GM12872 (cell line): ENCODE measurements at regions not wholly inside any gene's neighbourhood (a gene's known extent, or its start where the extent isn't known, plus 50 kb on each side); places are given as distances from the start of the nearest gene placed in this dataset.

ENCODE experiments used
- TF ChIP-seq, protein P1 (sequence below): IDR thresholded peaks from 3 replicates; pipeline ENCODE4 v1.5.1; 2011; ENCODE audit warnings: low read depth, mild to moderate bottlenecking, low read length, moderate library complexity; ENCODE audit not compliant: insufficient read depth

DNA sequence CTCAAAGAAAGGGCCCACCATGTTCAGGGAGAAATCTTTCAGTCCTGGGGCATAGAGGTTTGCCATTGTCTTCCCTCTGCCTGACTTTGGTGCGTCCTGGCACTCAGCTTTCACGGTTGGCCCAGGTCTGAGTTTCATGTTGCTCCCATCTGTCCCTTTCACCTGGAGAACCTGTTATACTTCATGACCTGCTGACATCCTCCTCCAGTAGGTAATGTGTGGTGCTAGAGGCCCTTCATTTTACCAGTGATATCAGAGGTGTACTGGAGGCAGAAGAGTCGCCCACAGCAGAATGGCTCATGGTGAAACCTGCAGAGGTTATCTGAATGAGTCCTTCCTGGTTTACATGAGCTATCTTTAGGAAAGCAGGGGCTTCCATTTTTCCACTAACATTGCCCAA is 128.8 kb upstream of the DLX2 start:
- TF ChIP-seq, protein P1, sequence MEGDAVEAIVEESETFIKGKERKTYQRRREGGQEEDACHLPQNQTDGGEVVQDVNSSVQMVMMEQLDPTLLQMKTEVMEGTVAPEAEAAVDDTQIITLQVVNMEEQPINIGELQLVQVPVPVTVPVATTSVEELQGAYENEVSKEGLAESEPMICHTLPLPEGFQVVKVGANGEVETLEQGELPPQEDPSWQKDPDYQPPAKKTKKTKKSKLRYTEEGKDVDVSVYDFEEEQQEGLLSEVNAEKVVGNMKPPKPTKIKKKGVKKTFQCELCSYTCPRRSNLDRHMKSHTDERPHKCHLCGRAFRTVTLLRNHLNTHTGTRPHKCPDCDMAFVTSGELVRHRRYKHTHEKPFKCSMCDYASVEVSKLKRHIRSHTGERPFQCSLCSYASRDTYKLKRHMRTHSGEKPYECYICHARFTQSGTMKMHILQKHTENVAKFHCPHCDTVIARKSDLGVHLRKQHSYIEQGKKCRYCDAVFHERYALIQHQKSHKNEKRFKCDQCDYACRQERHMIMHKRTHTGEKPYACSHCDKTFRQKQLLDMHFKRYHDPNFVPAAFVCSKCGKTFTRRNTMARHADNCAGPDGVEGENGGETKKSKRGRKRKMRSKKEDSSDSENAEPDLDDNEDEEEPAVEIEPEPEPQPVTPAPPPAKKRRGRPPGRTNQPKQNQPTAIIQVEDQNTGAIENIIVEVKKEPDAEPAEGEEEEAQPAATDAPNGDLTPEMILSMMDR = no peak

DNA sequence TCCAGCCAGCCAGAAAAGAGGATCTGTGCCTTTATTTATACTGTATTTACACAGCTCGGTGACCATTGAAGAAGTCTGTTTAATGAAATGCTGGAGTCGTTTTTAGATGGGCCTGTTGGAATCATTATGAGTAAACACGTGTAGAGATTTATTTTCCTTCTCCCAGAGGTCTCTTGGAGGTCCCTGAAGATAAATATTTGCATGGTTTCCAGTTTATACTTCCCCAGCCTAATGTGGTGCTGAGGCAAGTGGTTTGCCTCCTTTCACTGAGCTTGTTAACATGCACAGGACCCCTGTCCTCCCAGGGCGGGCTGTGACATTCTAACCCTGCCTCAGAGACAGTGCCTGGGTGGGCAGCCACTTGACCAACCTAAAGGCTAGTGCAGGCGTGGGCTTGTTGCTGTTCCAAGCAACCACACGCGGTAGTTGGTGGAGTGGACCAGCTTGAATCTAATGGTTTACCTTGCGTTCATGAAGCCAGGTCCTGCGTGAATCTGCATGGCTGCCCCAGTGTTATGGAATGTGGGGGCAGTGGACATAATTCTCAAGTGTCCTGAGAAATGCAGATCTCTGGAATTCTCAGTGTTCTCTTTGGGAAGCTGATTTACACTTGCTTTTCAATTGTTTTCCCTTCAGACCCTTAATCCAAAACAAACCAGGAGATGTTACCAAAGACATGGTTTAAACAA is 130.2 kb upstream of the DLX2 start:
- TF ChIP-seq, protein P1 = no peak

DNA sequence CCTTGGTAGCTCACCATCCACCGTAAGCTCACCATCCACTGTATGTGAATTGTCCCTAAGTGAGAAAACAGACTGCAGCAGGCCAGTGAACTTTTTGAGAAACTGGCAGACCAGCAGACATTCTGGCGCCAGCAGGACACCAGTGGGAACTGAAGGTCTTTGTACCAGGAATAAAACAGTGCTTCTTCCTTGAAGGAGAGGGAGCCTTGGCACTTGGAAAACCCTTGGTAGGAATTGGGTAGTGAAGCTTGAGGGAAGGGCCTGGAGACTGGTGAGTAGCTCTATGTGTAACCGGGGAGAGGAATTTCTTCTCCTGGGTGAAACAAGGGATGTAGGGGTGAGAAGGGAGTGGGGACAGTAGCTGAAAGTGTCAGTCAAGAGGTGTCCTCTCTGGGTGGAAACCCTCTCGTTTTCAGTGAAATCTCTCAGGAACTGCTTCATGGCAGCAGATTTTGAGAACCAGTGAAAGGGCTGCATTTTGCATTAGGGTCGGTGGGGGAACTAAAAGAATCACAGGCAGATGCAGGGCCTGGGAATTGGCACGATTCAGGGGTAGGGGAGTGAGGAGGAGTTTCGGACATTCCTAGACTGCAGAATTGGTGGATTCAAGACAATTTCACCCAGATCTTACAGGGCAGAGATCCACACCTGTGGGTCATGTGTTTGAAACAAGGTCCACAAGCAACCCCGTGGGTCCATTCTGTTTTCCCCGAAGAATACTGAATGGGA is 131.5 kb upstream of the DLX2 start:
- TF ChIP-seq, protein P1 = no peak

DNA sequence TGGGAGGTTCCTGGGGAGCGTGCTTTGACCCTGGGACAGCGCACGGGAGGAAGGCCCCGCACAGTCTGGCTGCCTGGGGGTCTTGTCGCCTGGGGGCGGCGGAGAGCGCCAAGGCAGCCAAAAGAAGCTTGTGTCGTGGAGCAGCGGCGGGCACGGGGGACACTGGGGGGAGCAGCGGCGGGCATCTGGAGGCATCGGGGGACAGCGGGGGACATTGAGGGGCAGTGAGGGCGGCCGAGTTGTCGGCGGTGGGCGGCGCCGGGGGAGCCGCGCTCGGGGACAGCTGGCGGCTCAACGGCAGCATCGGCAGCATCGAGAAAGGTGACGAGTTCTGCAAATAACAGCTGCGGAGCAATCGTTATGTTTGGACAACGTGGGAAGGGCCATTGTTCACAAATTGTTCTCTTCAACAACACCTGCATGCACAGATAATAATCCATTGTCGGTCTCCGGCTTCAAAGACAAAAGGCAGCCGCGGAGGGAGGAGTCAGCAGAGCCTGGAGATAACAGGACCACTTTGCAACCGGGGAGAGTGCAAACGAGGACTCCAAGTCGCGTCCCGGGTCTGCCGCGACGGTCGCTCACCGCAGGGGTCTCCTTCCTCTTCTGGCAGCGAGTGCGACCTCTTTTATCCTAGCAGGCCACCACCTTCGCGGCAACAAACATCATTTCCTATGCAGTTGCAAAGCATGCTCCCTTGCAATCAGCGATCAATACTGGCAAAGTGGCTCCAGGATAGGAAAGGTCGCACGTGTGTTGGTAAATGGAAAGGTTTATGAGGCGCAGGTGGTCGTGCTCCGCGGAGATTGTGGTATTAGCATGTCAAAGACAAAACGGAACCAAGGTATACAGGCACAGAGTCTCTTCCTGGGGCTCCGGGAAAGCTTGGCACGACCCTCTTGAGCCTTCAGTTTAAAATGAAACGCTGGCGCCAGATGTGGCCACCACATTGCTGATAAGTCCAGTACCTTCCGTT is 132.3 kb upstream of the DLX2 start:
- TF ChIP-seq, protein P1 = no peak

DNA sequence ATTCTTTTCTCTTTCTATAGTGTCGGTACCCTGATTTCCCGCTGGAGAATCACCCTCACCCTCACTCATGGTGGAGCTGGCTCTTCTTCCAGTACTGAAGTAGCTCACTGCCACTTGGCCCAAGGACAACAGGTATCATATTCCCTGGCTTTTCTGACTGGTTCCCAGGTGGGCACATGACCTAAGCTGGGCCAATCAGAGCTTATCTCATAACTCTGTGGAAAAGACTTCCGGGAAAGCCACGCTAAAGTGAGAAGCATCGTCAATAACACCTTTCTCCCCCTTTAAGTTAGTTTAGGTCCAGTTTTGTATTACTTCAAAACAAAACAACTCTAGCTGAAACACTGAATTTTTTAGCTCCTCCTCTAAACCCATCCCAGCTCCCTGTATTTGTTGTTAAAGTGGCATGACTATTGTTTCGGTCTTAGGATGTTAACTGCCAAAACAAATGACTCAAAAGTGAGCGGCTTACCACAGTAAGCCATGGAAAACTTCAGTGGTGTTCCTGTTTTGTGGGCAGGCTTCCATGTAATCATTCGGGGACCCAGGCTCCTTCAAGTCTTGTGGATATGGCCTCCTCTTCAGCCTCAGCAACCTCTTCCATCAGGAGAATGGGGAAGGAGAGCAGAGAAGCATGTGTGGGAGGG is 137.4 kb upstream of the DLX2 start:
- TF ChIP-seq, protein P1 = no peak

DNA sequence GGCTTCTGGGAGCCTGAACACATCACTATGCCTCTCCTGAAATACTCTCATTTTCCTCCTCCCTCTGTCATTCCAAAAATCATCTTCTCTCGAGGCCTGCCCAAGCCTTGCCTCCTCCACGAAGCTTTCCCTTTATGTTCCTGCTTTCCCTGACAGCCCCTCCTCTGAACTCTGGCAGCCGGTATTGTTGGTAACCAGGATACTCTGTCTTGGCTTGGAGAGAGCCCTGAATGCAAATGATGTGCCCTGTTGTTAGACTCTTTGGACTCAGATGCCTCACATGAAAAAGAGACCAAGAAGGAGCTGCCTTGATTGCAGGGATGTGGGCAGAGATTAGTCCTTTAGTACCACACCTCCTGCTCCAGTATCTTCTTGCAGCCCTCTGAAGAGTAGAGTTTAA is 138.5 kb upstream of the DLX2 start:
- TF ChIP-seq, protein P1 = no peak
